Gastroesophageal sphincter (tissue), 4 donors: ENCODE measurements at regions not wholly inside any gene's neighbourhood (a gene's known extent, or its start where the extent isn't known, plus 50 kb on each side); places are given as distances from the start of the nearest gene placed in this dataset.
A peak's percentile ranks its signal among the peaks of the same experiment; 100 is the strongest.

Source experiments
- ATAC-seq: fragments of 150-250 bp; one replicate; pipeline ENCODE4 v1.9.1; 2016; ENCODE audit warnings: mild to moderate bottlenecking, moderate library complexity
- H3K27ac ChIP-seq, 4 donors: fragments of 200-600 bp; sonication (generic) in 3 of 4; 1 replicate in 3 of 4; 2 replicates in 1 of 4; pipeline ENCODE4 v1.5.1; 2016 to 2019
- H3K27me3 ChIP-seq: fragments of 200-600 bp; sonication (generic); one replicate; pipeline ENCODE4 v1.5.1; 2019
- H3K36me3 ChIP-seq, 2 donors: fragments of 200-600 bp; sonication (generic); one replicate each; pipeline ENCODE4 v1.5.1; 2019; ENCODE audit warnings: control low read depth in 1 of 2
- H3K4me1 ChIP-seq, 3 donors: fragments of 200-600 bp; sonication (generic); 1 replicate in 2 of 3; 2 replicates in 1 of 3; pipeline ENCODE4 v1.5.1; 2016 to 2019; ENCODE audit warnings: control low read depth in 2 of 3
- H3K4me3 ChIP-seq, 2 donors: fragments of 200-600 bp; sonication (generic); one replicate each; pipeline ENCODE4 v1.5.1; 2019; ENCODE audit warnings: mild to moderate bottlenecking in 1 of 2, moderate library complexity in 1 of 2
- H3K9me3 ChIP-seq, 3 donors: fragments of 200-600 bp; sonication (generic); one replicate each; pipeline ENCODE4 v1.5.1; 2017 to 2019; ENCODE audit warnings: control low read depth in 2 of 3
- EP300 ChIP-seq: sonication (generic); formaldehyde crosslinking; IDR thresholded peaks from one replicate; pipeline ENCODE4 v1.6.1; 2017; ENCODE audit warnings: antibody characterized with exemption, mild to moderate bottlenecking
- POLR2A ChIP-seq, 2 donors: fragments of 450-650 bp; IDR thresholded peaks; one replicate each; pipeline ENCODE4 v1.6.1; 2017; ENCODE audit warnings: antibody characterized with exemption in 2 of 2, mild to moderate bottlenecking in 2 of 2, moderate library complexity in 1 of 2
- POLR2AphosphoS5 ChIP-seq: sonication (generic); formaldehyde crosslinking; IDR thresholded peaks from one replicate; pipeline ENCODE4 v1.6.1; 2017; ENCODE audit warnings: antibody characterized with exemption
- WGBS, 2 donors: methylation state at CpG; one replicate each; pipeline ENCODE4 v1.1.5; 2018; ENCODE audit warnings: low coverage in 1 of 2; 5-methylcytosine and 5-hydroxymethylcytosine counted together
- TF ChIP-seq, protein P1 (sequence below), 4 experiments: fragments of 200-600 bp in 2 of 4; fragments of 450-650 bp in 2 of 4; sonication (generic) in 1 of 4; IDR thresholded peaks; one replicate each; pipeline ENCODE4 v1.5.1; 2017 to 2019; ENCODE audit warnings: antibody characterized with exemption in 4 of 4, mild to moderate bottlenecking in 2 of 4, moderate library complexity in 2 of 4

DNA sequence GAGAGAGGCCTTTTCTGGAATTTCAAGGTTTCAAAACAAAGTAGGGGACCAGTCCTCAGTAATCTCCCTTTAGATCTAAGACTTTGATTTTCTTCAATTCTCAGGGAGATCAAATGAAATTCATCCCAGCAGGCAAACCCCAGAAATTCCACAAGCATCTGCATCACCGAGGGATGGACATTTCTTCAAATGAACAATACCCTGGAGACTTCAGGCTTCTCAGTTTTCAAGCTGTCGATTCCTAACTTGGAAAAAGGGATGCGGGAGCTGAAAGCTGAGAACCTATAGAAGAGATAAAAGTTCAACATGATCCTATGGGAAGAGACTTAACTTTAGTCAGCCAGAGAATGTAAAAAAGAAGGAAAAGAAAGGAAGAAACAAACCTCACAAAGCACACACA lies 296.9 kb upstream of the CDH5 start:
- H3K4me3 ChIP-seq, result no peak overlapping the region
- no peaks in the 10 kb centered on the region for H3K27me3 ChIP-seq
- H3K4me1 ChIP-seq, result peaks cover 2 to 28% (median 4%) of the 10 kb centered on the region in 3 donors
- no peaks in the 10 kb centered on the region for H3K9me3 ChIP-seq
- no peaks in the 10 kb centered on the region for H3K36me3 ChIP-seq
- no peak for ATAC-seq
- TF ChIP-seq EP300, result no peak
- TF ChIP-seq POLR2AphosphoS5, result no peak
- TF ChIP-seq POLR2A (IDR thresholded peaks at IDR 0.05), result no peak
- TF ChIP-seq, protein P1, sequence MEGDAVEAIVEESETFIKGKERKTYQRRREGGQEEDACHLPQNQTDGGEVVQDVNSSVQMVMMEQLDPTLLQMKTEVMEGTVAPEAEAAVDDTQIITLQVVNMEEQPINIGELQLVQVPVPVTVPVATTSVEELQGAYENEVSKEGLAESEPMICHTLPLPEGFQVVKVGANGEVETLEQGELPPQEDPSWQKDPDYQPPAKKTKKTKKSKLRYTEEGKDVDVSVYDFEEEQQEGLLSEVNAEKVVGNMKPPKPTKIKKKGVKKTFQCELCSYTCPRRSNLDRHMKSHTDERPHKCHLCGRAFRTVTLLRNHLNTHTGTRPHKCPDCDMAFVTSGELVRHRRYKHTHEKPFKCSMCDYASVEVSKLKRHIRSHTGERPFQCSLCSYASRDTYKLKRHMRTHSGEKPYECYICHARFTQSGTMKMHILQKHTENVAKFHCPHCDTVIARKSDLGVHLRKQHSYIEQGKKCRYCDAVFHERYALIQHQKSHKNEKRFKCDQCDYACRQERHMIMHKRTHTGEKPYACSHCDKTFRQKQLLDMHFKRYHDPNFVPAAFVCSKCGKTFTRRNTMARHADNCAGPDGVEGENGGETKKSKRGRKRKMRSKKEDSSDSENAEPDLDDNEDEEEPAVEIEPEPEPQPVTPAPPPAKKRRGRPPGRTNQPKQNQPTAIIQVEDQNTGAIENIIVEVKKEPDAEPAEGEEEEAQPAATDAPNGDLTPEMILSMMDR (IDR thresholded peaks at IDR 0.05), result no peak
- peak overlapping the region in 1 of 4 donors; percentile 30 for H3K27ac ChIP-seq
- WGBS, 2 donors, result 60 to 62% methylated on average over 3 of the region's 3 CpGs

DNA sequence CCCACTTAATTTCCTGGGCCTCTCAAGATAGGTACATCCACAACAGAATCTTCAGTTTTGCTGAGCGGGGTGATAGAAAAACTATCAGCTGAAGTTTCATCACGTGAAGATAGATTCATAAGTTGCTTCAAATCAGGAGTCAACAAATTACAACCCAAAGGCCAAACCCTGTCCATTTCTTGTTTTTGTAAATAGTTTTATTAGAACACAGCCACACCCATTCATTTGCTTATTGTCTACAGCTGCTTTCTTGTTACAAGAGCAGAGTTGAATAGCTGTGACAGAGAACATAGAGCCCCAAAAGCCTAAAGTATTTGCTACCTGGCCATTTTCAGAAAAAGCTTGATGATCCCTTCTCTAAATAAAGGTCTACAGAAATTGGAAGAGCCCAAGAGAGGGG lies 300.1 kb upstream of the CDH5 start:
- WGBS, 2 donors, result 95% methylated on average over 2 of the region's 2 CpGs; no CpG with 5 or more reads in 1 of the 2 donors
- H3K4me1 ChIP-seq, result peaks cover 2 to 25% (median 4%) of the 10 kb centered on the region in 3 donors
- TF ChIP-seq EP300 (no peak), POLR2AphosphoS5 (no peak), POLR2A (IDR thresholded peaks at IDR 0.05) (no peak)
- TF ChIP-seq, protein P1 (IDR thresholded peaks at IDR 0.05), result no peak
- H3K9me3 ChIP-seq, result no peaks in the 10 kb centered on the region
- H3K27ac ChIP-seq, result peak overlapping the region in 1 of 4 donors; percentile 7
- no peak for ATAC-seq
- H3K27me3 ChIP-seq, result no peaks in the 10 kb centered on the region
- H3K4me3 ChIP-seq, result no peak overlapping the region
- no peaks in the 10 kb centered on the region for H3K36me3 ChIP-seq

DNA sequence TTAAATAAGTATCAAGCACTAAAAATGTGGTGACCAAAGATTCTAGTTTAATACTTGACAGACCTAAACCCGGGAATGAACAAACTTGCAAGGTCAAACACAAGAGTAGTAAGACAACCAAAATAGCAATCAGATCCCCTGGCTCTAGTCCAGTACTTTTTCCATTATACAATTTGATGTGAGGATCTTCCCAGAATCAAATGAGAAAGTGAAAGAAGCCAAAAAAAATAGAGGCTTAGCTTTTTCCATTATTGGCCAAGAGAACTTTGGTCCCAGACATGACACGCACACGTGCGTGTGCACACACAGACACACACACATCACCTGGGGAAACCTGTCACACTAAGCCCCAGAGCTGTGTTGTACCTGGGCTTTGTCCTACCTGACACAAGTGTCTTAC lies 300.6 kb upstream of the CDH5 start:
- Histone ChIP-seq H3K36me3 (no peaks in the 10 kb centered on the region), H3K4me3 (no peak overlapping the region), H3K4me1 (peaks cover 2 to 20% (median 4%) of the 10 kb centered on the region in 3 donors), H3K27ac (peak overlapping the region in 1 of 4 donors; percentile 7), H3K9me3 (no peaks in the 10 kb centered on the region), H3K27me3 (no peaks in the 10 kb centered on the region)
- TF ChIP-seq POLR2A (IDR thresholded peaks at IDR 0.05) (no peak), EP300 (no peak), POLR2AphosphoS5 (no peak)
- TF ChIP-seq, protein P1 (IDR thresholded peaks at IDR 0.05), result no peak
- WGBS, 2 donors, result 25 to 64% methylated on average over 4 of the region's 4 CpGs
- ATAC-seq, result no peak

GRCh38 chr16:66064801-66065530 lies 301.5 kb upstream of the CDH5 start:
- no peaks in the 10 kb centered on the region for H3K36me3 ChIP-seq
- H3K4me1 ChIP-seq, result peaks cover 2 to 10% (median 4%) of the 10 kb centered on the region in 3 donors
- WGBS, 2 donors, result 9 to 13% methylated on average over 1 of the region's 1 CpG
- no peaks in the 10 kb centered on the region for H3K27me3 ChIP-seq
- H3K9me3 ChIP-seq, result no peaks in the 10 kb centered on the region
- TF ChIP-seq, protein P1 (IDR thresholded peaks at IDR 0.05), result no peak
- no peak for TF ChIP-seq EP300
- TF ChIP-seq POLR2AphosphoS5, result no peak
- no peak for TF ChIP-seq POLR2A (IDR thresholded peaks at IDR 0.05)
- H3K27ac ChIP-seq, result no peak overlapping the region
- no peak for ATAC-seq
- no peak overlapping the region for H3K4me3 ChIP-seq

DNA sequence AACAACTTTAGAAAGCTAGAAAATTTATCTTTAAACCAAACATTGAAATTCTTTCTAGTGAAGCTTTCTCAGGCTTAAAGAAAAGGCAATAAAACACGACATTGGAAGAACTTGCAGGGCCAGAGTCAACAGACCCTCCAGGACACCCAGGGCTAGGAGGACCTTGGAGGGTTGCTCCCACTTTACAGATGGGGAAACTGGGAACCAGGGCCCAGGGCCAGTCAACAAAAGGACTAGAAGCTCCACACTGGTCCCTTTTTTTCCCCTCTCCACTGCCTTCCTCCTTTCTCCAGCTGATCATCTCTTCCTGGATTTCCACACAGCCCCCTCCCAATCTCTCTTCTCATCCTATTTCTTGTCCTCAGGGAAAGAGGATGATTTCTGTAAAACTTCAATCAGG lies 307.7 kb upstream of the CDH5 start:
- Histone ChIP-seq H3K9me3 (no peaks in the 10 kb centered on the region), H3K27me3 (no peaks in the 10 kb centered on the region), H3K4me3 (no peak overlapping the region), H3K4me1 (no peaks in the 10 kb centered on the region), H3K36me3 (no peaks in the 10 kb centered on the region), H3K27ac (no peak overlapping the region)
- ATAC-seq, result no peak
- 65 to 100% methylated on average over 1 of the region's 1 CpG for WGBS, 2 donors
- no peak for TF ChIP-seq POLR2A (IDR thresholded peaks at IDR 0.05)
